HepG2 (cell line): ENCODE measurements at regions not wholly inside any gene's neighbourhood (a gene's known extent, or its start where the extent isn't known, plus 50 kb on each side); places are given as distances from the start of the nearest gene placed in this dataset.

ENCODE experiments used
- HNF1B ChIP-seq: sonication (generic); formaldehyde crosslinking; IDR thresholded peaks from 2 replicates; pipeline ENCODE4 v1.5.1; 2020; ENCODE audit warnings: mild to moderate bottlenecking, moderate library complexity, missing genetic modification reagents
- ISL2 ChIP-seq: sonication (generic); formaldehyde crosslinking; IDR thresholded peaks from 2 replicates; pipeline ENCODE4 v1.5.0; 2020; ENCODE audit warnings: missing genetic modification reagents
- TF ChIP-seq, protein P1 (sequence below), 2 experiments: fragments of 450-650 bp in 1 of 2; sonication (generic) in 1 of 2; formaldehyde crosslinking in 1 of 2; IDR thresholded peaks; 2 replicates each; pipeline versions ENCODE4 v1.6.1 to v1.8.0; 2016 to 2022; ENCODE audit warnings: antibody characterized with exemption in 1 of 2, mild to moderate bottlenecking in 1 of 2, missing genetic modification reagents in 1 of 2

DNA sequence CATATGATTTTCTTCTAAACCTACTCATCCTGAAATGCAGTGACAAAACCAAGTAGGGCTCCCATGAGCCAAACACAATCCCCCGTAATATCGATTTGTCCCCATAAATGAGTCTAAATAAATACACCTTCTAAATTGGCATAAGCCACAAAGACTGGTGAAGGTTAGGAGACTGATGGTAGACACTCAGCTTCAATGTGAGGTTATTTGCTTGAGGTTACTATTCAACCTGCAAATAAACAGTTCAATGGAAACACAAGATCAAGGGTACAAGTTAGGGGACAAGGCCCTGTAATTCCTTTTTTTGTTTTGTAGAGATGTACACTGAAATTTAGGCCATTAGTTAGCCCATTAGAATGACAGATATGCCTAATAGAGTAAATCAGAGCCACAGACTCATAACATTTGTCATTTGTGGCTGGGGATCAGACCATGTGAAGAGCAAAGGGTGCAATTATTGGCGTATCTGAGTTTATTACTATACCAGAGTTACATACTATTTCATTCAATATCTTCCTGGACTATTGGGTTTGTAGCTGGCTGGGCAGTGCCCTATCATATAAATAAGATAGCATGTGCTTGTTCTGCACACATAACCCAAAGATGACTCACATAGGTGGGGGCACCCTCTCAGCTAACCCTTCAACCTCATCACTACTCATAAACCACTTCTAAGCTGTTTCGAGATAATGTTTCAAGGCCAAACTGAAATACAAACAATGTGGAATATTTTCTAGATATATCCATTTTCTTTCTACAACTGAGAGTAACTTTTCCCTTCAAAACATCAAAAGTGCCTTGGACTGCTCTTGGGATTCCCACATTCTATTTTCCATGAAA is 695.3 kb downstream of the KCNA4 start (continued):
- TF ChIP-seq, protein P1, sequence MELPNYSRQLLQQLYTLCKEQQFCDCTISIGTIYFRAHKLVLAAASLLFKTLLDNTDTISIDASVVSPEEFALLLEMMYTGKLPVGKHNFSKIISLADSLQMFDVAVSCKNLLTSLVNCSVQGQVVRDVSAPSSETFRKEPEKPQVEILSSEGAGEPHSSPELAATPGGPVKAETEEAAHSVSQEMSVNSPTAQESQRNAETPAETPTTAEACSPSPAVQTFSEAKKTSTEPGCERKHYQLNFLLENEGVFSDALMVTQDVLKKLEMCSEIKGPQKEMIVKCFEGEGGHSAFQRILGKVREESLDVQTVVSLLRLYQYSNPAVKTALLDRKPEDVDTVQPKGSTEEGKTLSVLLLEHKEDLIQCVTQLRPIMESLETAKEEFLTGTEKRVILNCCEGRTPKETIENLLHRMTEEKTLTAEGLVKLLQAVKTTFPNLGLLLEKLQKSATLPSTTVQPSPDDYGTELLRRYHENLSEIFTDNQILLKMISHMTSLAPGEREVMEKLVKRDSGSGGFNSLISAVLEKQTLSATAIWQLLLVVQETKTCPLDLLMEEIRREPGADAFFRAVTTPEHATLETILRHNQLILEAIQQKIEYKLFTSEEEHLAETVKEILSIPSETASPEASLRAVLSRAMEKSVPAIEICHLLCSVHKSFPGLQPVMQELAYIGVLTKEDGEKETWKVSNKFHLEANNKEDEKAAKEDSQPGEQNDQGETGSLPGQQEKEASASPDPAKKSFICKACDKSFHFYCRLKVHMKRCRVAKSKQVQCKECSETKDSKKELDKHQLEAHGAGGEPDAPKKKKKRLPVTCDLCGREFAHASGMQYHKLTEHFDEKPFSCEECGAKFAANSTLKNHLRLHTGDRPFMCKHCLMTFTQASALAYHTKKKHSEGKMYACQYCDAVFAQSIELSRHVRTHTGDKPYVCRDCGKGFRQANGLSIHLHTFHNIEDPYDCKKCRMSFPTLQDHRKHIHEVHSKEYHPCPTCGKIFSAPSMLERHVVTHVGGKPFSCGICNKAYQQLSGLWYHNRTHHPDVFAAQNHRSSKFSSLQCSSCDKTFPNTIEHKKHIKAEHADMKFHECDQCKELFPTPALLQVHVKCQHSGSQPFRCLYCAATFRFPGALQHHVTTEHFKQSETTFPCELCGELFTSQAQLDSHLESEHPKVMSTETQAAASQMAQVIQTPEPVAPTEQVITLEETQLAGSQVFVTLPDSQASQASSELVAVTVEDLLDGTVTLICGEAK (IDR thresholded peaks at IDR 0.05): no peak
- TF ChIP-seq, protein P1 (CRISPR knock-in tag; IDR thresholded peaks at IDR 0.05): no peak
- TF ChIP-seq ISL2 (CRISPR knock-in tag) (peak; percentile 74), HNF1B (CRISPR knock-in tag) (peak; percentile 15; the same call in 1 of the 2 replicates)
